HG02973 (cell line): ENCODE measurements at regions not wholly inside any gene's neighbourhood (a gene's known extent, or its start where the extent isn't known, plus 50 kb on each side); places are given as distances from the start of the nearest gene placed in this dataset.

ENCODE experiments used
- ATAC-seq: cut with Tn5 transposase; IDR thresholded peaks from one replicate; pipeline ENCODE4 v1.9.1; 2021; ENCODE audit warnings: moderate library complexity; ENCODE audit not compliant: unreplicated experiment

- ATAC-seq = no peak
These were observed 388.9 kb downstream of the SH3GL2 start for GRCh38 chr9:17967731-17968130.

- ATAC-seq = no peak
These were observed 390.4 kb downstream of the SH3GL2 start for GRCh38 chr9:17969232-17969631.

- ATAC-seq = no peak
These were observed 391.4 kb downstream of the SH3GL2 start for GRCh38 chr9:17970277-17970676.

GRCh38 chr9:17978773-17979172, 399.9 kb downstream of the SH3GL2 start:
- ATAC-seq = no peak

DNA sequence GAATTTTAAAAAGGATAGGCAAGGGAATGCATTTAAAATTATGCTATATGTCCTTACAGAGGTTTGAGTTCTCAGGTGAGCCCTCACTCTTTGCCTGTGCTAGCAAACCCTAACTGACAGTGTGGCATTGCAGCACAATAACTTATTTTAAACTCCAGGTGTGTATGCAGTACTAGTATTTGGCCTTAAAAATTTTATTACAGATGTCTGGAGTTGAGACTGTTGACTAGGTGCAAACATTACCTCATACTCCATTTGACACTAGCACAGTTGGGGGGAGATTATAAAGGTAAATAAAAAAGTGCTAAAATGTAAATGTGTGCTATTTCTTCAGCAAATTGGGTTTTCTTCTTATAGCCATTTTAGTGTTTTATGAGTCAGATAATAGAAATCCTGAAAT, 407.7 kb downstream of the SH3GL2 start:
- no peak for ATAC-seq

DNA sequence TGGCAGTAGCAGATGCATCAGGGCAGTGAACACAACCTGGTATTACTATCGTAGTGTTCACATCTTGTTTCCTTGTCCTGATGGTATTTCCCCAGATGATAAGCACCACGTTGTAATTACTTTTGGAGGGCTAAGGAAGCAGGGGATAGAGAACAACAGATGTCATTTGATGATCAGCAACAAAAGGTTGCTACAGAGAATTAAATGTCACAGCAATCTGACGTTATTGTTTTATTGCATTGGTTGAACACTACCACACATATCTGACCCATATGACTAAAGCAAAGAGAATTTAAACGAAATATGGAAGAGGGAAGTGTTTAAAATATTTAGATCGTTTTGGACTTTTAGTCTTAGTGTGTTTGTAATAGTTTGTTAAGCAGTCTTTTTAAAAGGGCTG, 408.3 kb downstream of the SH3GL2 start:
- no peak for ATAC-seq

DNA sequence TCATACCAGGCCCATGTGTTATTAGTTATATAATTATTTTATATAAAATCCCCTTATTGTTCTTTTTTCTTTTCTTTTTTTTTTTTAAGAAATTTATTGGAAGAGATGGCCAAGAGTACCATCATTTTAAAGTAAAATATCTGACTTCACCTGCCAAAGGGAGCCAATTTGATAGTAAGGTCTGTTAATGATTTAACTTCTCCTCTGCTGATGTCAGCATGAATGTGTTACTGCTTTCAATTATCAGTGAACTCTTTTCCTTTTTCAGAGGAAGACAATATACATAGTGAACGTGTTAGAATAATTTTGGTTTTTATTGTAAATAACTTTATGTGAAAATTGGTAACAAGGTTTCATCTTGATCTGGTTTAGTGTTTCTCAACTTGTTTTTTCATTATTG, 409.6 kb downstream of the SH3GL2 start:
- no peak for ATAC-seq

GRCh38 chr9:17990602-17991001, 411.7 kb downstream of the SH3GL2 start:
- ATAC-seq = no peak

- no peak for ATAC-seq
These were observed 414.2 kb downstream of the SH3GL2 start for GRCh38 chr9:17993024-17993423.

DNA sequence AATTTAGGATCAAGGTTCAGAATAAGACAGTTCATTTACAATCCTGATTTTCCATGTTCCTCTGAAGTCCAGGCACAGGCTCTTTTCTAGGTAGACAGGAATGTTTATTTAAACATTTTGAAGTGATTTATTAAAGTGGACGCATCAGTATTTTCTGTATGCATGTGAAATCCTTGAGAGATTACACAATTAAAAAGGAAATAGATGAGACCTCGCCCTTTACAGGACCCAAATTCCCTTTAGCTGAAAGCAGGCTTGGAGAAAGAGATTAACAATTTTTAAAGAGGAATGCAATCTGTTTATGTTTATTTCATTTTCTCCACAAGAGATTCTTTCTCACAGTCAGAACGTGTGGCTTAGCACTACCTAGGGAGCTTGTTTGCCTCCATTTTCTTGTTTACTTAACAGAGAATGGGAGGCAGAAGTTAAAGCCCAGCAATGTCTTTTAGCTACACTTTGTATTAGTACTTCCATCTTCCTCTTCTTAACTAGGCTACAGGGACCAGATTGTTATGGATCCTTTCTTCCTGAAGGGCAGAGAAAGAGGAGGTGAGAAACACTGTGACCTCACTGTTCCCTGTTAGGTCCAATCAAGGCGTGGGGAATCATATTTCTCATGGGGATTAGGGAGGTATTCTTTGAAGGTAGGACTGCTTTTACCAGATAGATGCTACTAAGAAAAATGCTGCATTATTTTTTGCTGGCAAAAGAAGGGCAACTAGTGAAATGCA, 416.0 kb downstream of the SH3GL2 start:
- ATAC-seq = no peak

DNA sequence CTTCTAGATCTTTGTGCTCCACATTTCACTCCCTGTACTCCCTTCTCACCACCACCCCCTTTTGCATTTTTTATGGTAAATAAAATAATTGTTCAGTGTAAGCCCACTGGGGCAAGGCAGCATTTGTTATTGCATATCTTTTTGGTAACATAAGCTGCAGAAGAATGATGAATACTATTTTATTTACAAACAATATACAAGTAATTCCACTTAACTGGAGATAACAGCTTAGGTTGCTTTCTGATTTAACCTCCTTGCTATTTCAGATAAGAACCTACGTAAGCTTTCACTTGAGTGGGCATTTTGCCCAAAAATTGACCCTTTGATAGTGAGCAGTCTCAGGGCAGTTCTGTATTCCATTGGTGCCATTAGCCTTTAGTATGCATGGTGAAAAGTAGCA, 417.9 kb downstream of the SH3GL2 start:
- no peak for ATAC-seq

DNA sequence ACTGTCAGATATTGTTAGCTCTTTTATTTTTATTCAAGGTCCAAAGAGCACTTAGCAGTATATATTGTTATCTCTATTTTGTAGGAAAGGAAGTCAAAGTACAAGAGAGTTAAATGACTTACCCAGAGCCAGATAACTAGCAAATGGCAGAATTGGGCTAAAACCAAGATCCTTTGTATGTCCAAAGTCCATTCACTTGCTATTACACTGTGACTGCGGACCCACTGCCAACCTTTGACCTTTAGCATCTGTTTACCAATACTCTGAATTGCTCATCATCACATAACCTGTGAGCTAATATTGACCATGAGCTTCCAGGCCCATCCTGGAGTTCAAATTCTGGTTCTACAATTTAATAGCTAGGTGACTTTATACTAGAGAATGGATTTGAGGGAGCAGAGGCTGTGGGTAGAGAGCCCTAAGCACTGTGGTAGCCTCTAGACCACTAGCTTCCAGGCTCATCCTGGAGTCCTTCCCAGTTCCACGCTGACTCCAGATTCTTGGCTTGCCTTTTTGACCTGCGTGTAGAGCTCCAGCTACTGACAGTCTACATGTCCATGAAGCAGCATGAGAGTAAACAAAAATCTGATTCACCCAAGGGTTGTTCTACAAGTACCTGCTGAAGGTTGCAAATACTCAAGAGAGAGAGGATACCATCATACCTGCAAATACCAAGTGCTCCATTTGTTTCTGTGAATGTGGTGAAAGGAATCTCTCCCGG, 424.0 kb downstream of the SH3GL2 start:
- no peak for ATAC-seq

- no peak for ATAC-seq
These were observed 427.7 kb downstream of the SH3GL2 start for GRCh38 chr9:18006591-18006990.

DNA sequence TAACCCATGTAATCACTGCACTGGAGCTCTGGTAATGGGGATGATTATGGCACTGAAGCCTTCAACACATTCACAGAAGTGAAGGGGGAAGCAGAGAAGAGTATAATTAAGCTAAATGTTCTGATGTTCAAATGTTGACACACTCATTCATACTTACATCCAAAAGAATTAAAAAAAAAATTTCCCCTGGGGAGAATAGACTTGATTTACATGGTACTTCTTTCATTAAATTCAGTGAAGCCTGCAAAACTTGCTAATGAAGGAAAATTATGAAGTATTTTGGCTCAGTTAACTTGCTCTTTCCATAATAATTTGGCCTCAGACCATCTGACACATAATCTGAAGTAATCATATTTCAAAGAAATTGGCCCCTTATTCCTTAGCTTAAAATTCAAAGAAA, 428.8 kb downstream of the SH3GL2 start:
- no peak for ATAC-seq

DNA sequence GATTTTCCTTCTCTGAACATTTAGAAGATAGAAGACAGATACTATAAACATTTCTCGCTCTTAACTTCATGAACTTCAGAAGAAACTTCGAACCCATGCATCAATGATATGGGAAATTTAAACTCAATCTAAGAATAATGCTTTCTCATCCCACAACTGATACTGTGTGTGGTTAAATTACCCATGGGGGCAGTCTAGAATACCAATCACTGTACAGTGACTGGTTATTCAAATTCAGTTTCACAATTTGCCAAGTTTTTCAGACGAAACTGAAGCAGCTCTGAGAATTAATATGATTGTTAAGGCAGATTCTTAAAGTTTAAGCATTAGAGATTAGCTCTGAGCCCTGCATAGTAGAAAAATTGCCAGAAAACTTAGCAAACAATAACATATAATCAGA, 431.0 kb downstream of the SH3GL2 start:
- no peak for ATAC-seq

DNA sequence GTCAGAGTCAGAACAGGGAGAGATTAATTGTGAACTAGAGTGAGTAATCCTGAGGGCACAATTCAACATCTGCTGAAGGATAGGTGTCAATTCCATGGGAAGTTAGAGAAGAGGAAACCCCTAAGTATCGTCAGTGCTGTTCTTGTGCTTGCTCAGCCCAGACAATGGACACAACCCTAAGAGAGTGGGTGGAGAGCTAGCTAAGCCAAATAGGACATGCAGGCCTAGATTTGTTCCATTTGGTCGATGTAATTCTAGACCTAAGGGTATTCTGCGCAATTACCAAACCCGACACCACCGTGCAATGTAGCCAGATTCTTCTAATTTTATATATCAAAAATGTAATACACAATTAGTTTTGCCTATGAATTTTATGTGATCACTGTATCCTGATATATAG, 431.6 kb downstream of the SH3GL2 start:
- no peak for ATAC-seq

DNA sequence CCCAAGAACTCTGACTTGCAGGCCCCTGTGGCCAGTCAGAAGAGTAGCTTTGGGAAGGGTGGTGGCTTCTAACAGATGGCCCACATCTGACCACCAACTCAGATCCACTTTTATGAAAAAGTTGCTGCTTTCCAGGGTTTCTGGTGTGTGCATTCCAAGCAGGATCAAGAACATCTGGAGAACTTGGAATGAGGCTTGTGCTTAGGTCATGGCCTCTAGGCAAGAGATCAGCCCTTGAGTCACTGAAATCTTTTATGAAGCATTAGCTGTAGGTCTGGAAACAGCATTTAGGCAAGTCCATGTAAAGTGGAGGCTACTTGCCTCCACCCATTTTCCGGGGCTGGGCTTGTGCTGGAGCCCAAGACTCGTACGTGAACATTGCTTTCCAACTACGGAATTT, 433.3 kb downstream of the SH3GL2 start:
- no peak for ATAC-seq

GRCh38 chr9:18014556-18014955, 435.7 kb downstream of the SH3GL2 start:
- ATAC-seq = no peak

GRCh38 chr9:18015116-18015515, 436.2 kb downstream of the SH3GL2 start:
- no peak for ATAC-seq

DNA sequence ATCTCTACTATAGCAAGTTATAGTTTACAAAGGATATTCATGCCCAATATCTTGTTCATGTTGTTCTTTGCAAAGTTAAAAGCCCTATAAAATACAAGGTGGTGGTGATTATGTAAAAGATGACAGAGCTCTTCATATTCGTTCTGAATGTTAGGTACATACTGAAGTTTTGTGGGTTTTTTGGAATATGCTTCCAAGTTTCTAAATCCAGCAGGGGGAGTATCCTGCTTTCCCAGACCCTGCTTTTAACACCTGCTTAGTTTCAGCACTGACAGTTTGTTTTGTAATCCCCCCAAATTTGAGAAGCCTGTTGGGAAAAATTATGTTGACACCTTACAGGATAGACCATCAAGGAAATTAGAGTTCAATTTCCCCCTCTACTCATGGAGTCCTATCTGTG, 438.3 kb downstream of the SH3GL2 start:
- ATAC-seq = no peak

- no peak for ATAC-seq
These were observed 439.4 kb downstream of the SH3GL2 start for GRCh38 chr9:18018221-18018620.

GRCh38 chr9:18018661-18019060, 439.8 kb downstream of the SH3GL2 start:
- ATAC-seq = no peak
